AG08395 (cell line): ENCODE measurements at regions not wholly inside any gene's neighbourhood (a gene's known extent, or its start where the extent isn't known, plus 50 kb on each side); places are given as distances from the start of the nearest gene placed in this dataset.

Experiments used
- DNase-seq: peaks from one replicate; pipeline ENCODE4 v3.0.0; 2012; ENCODE audit warnings: mixed read lengths, low spot score

- DNase-seq: no peak
These were observed 197.2 kb downstream of the RWDD3 start for GRCh38 chr1:95431235-95431634.

GRCh38 chr1:95435611-95436010 lies 201.6 kb downstream of the RWDD3 start:
- no peak for DNase-seq

- no peak for DNase-seq
These were observed 203.0 kb downstream of the RWDD3 start for GRCh38 chr1:95437011-95437410.

- DNase-seq: no peak
These were observed 203.8 kb downstream of the RWDD3 start for GRCh38 chr1:95437781-95438180.

GRCh38 chr1:95438218-95438948 lies 204.4 kb downstream of the RWDD3 start:
- DNase-seq: no peak

GRCh38 chr1:95440511-95440910 lies 206.5 kb downstream of the RWDD3 start:
- DNase-seq: no peak

- no peak for DNase-seq
These were observed 215.5 kb downstream of the RWDD3 start for GRCh38 chr1:95449516-95449915.

- DNase-seq: no peak
These were observed 217.0 kb downstream of the RWDD3 start for GRCh38 chr1:95451054-95451453.

- no peak for DNase-seq
These were observed 217.9 kb downstream of the RWDD3 start for GRCh38 chr1:95451904-95452303.

- DNase-seq: no peak
These were observed 219.0 kb downstream of the RWDD3 start for GRCh38 chr1:95453053-95453452.

- no peak for DNase-seq
These were observed 233.0 kb downstream of the RWDD3 start for GRCh38 chr1:95467036-95467435.

GRCh38 chr1:95475686-95476457 lies 241.9 kb downstream of the RWDD3 start:
- DNase-seq: no peak

- no peak for DNase-seq
These were observed 262.3 kb downstream of the RWDD3 start for GRCh38 chr1:95496307-95496706.

GRCh38 chr1:95496773-95497172 lies 262.8 kb downstream of the RWDD3 start:
- no peak for DNase-seq

- DNase-seq: no peak
These were observed 263.6 kb downstream of the RWDD3 start for GRCh38 chr1:95497566-95497965.

GRCh38 chr1:95503278-95504030 lies 269.4 kb downstream of the RWDD3 start:
- no peak for DNase-seq

- no peak for DNase-seq
These were observed 270.3 kb downstream of the RWDD3 start for GRCh38 chr1:95504321-95504720.

- no peak for DNase-seq
These were observed 272.9 kb downstream of the RWDD3 start for GRCh38 chr1:95506736-95507414.

GRCh38 chr1:95509989-95510388 lies 276.0 kb downstream of the RWDD3 start:
- DNase-seq: no peak

GRCh38 chr1:95512925-95513324 lies 278.9 kb downstream of the RWDD3 start:
- DNase-seq: no peak

GRCh38 chr1:95517506-95517905 lies 283.5 kb downstream of the RWDD3 start:
- DNase-seq: no peak

- no peak for DNase-seq
These were observed 284.3 kb downstream of the RWDD3 start for GRCh38 chr1:95518310-95518709.
